Upper lobe of right lung (tissue), 1 donor: ENCODE measurements at regions not wholly inside any gene's neighbourhood (a gene's known extent, or its start where the extent isn't known, plus 50 kb on each side); places are given as distances from the start of the nearest gene placed in this dataset.

Experiments
- ATAC-seq: fragments of 200-7000 bp; cut with Tn5 transposase; one replicate; pipeline ENCODE4 v1.9.1; 2020; ENCODE audit warnings: mild to moderate bottlenecking, moderate library complexity
- DNase-seq: peaks from one replicate; pipeline ENCODE4 v3.0.0-alpha.2; 2020
- H3K27ac ChIP-seq: fragments of 200-600 bp; one replicate; pipeline ENCODE4 v1.8.0; 2022
- H3K27me3 ChIP-seq: fragments of 200-600 bp; one replicate; pipeline ENCODE4 v1.8.0; 2022; ENCODE audit warnings: mild to moderate bottlenecking
- H3K36me3 ChIP-seq: fragments of 200-600 bp; one replicate; pipeline ENCODE4 v1.8.0; 2022
- H3K4me1 ChIP-seq: fragments of 200-600 bp; one replicate; pipeline ENCODE4 v1.8.0; 2022
- H3K4me3 ChIP-seq: fragments of 200-600 bp; one replicate; pipeline ENCODE4 v1.8.0; 2022; ENCODE audit warnings: mild to moderate bottlenecking
- H3K9me3 ChIP-seq: fragments of 200-600 bp; one replicate; pipeline ENCODE4 v1.8.0; 2022
- CTCF ChIP-seq: fragments of 200-600 bp; IDR thresholded peaks from one replicate; pipeline ENCODE4 v1.8.0; 2022; ENCODE audit warnings: antibody characterized with exemption
- intact Hi-C: fragments of 100-400 bp; cut with DNase I; formaldehyde crosslinking; loops from one replicate; pipeline ENCODE4 v1.11.0; 2022
- donor health status: DM: no; HTN: yes; CAD: no; lungs with severe emphysema.

DNA sequence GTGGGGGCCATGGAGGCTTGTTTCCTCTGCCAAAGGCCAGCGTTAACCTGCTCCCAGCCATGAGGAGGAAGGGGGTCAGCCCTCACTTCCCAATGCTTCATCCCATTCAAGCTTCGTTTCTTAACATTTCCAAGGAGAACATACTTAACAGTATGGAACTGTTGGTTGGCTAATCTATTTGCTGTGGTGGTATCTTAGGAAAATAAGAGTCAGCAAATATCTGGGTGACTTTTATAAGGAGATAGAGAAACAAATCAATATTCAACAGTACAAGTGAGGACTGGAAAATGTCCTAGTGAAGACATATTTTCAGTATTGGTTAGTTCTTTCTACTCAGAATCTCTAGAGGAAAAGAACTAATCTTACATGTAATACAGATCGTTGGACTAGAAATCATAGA lies 223.8 kb upstream of the ARRDC4 start:
- no peaks in the 10 kb centered on the region for H3K4me1 ChIP-seq
- no peak overlapping the region for H3K4me3 ChIP-seq
- no peaks in the 10 kb centered on the region for H3K9me3 ChIP-seq
- H3K27ac ChIP-seq = no peak overlapping the region
- no peak for TF ChIP-seq CTCF
- intact Hi-C loops = no loop called here
- no peak for DNase-seq
- no peaks in the 10 kb centered on the region for H3K27me3 ChIP-seq
- no peak for ATAC-seq
- no peaks in the 10 kb centered on the region for H3K36me3 ChIP-seq

DNA sequence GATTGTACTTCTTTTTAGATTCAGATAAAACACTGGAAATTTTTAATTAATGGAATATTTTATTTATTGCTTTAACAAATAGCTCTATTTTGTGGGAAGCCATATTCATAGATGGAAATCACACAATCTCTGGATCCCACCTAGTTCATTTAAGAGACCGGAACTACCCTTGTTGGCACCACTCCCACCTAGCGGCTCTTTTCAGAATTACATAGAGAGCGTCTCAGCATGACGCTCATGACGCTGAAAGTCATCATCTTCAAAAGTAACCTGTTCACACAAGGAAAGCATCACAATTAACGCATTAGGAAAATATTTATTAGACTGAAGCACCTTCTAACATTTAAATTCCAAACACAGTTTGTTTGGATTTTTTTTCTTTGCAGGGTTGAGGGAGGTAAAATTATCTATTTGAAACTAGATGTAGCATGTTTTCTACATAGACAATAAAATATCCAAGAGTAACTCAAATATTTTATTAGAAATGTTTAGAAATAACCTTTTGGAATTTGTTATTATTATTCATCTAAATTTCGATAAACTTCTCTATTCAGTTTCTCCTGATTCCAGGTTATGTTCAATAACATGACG lies 214.9 kb upstream of the ARRDC4 start:
- H3K27me3 ChIP-seq = no peaks in the 10 kb centered on the region
- no peaks in the 10 kb centered on the region for H3K4me1 ChIP-seq
- H3K36me3 ChIP-seq = no peaks in the 10 kb centered on the region
- no peak overlapping the region for H3K27ac ChIP-seq
- H3K4me3 ChIP-seq = no peak overlapping the region
- TF ChIP-seq CTCF = peak; percentile 53
- H3K9me3 ChIP-seq = no peaks in the 10 kb centered on the region
- ATAC-seq = no peak
- no peak for DNase-seq
- intact Hi-C loops = no loop called here

GRCh38 chr15:97747342-97747741 lies 213.2 kb upstream of the ARRDC4 start:
- Histone ChIP-seq H3K4me3 (no peak overlapping the region), H3K9me3 (no peaks in the 10 kb centered on the region), H3K36me3 (no peaks in the 10 kb centered on the region), H3K4me1 (no peaks in the 10 kb centered on the region), H3K27me3 (no peaks in the 10 kb centered on the region), H3K27ac (no peak overlapping the region)
- intact Hi-C loops = no loop called here
- no peak for TF ChIP-seq CTCF
- no peak for ATAC-seq
- no peak for DNase-seq

DNA sequence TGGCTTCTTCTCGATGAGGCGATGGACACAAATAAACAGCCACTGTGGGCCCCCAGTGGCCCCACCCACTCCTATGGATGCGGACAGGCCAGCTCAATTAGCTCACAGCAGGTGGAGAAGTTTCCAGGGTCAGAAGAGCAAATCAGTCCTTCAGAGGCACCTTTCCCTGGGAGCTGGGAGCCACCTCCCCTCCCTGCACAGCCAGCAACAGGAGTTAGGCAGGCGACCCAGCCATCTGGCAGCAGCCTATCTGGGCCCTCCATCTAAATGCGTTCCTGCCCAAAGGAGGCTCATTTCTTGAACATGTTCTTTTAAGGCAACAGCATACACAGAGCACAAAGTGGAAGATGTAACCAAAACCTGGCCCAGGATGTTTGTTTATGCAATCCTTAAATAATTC lies 211.9 kb upstream of the ARRDC4 start:
- Histone ChIP-seq H3K36me3 (no peaks in the 10 kb centered on the region), H3K4me1 (no peaks in the 10 kb centered on the region), H3K27me3 (no peaks in the 10 kb centered on the region), H3K9me3 (no peaks in the 10 kb centered on the region), H3K27ac (no peak overlapping the region), H3K4me3 (no peak overlapping the region)
- DNase-seq = no peak
- TF ChIP-seq CTCF = no peak
- intact Hi-C loops = no loop called here
- ATAC-seq = no peak

GRCh38 chr15:97750060-97750459 lies 210.4 kb upstream of the ARRDC4 start:
- Histone ChIP-seq H3K27me3 (no peaks in the 10 kb centered on the region), H3K9me3 (no peaks in the 10 kb centered on the region), H3K4me3 (no peak overlapping the region), H3K4me1 (no peaks in the 10 kb centered on the region), H3K27ac (no peak overlapping the region), H3K36me3 (no peaks in the 10 kb centered on the region)
- intact Hi-C loops = no loop called here
- TF ChIP-seq CTCF = no peak
- ATAC-seq (no peak), DNase-seq (no peak)

DNA sequence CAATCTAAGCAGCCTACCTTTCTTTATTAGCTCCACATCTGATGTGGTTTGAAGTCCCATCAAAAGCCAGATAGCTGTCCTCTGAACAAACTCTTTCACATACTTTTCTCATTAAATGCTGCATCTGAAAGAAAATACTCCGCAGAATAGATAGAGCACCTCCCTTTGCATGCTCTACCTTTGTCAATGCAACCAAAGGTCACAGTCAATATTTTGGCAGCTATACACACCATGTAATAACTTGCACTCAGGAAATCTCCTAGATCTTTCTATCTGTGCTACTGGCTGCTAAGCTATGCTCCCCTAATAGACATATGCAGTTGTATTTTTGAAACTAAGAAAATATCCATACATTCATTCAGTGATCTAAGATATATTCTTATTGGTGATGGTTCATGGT lies 204.8 kb upstream of the ARRDC4 start:
- Histone ChIP-seq H3K4me1 (no peaks in the 10 kb centered on the region), H3K4me3 (no peak overlapping the region), H3K27ac (no peak overlapping the region), H3K9me3 (no peaks in the 10 kb centered on the region), H3K27me3 (no peaks in the 10 kb centered on the region), H3K36me3 (no peaks in the 10 kb centered on the region)
- no peak for TF ChIP-seq CTCF
- no peak for ATAC-seq
- intact Hi-C loops = no loop called here
- DNase-seq = no peak
